GM18502 (cell line): ENCODE measurements at regions not wholly inside any gene's neighbourhood (a gene's known extent, or its start where the extent isn't known, plus 50 kb on each side); places are given as distances from the start of the nearest gene placed in this dataset.
"Not testable (repeated sequence)": the region's sequence is repeated elsewhere in the genome, so short reads cannot be mapped to it uniquely, and the experiment has no call there.

Experiments
- ATAC-seq: cut with Tn5 transposase; IDR thresholded peaks from one replicate; pipeline ENCODE4 v1.9.1; 2021; ENCODE audit warnings: mild to moderate bottlenecking; ENCODE audit not compliant: unreplicated experiment, poor library complexity

DNA sequence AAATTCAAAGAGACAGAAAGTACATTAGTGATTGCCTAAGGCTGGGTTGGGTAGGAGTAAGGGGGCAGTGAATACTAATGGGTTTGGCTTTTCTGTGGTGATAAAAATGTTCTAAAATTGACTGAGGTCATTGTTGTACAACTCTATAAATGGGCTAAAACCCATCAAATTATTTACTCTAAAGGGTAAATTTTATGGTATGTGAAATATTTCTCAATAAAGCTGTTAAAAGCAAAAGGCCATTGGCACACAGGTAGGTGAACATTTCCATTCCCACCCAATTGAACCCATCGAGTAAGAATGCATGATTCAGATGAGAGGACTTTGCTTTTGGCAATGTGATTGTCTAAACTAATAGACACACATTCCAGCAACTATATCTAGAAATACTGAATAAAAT is 579.4 kb downstream of the GATA3 start:
- ATAC-seq: no peak

DNA sequence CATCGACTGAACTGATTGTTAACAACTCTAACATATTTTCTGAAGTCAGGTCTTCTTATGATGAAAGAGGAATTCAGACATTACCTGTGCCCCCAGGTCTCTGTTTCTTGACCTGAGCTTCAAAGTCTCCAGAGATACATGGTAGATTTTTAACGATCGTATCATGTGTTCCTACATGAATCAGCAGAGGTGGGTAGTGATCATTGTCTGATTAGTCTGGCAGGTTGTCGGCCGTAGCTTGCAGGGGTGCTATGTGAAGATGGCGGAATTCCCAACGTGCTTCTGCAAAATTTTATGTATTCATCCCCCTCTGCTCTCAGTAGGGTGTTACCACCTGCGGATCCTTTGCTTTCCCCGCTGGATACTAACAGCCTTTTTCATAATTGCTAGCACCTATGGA is 581.9 kb downstream of the GATA3 start:
- ATAC-seq: no peak

DNA sequence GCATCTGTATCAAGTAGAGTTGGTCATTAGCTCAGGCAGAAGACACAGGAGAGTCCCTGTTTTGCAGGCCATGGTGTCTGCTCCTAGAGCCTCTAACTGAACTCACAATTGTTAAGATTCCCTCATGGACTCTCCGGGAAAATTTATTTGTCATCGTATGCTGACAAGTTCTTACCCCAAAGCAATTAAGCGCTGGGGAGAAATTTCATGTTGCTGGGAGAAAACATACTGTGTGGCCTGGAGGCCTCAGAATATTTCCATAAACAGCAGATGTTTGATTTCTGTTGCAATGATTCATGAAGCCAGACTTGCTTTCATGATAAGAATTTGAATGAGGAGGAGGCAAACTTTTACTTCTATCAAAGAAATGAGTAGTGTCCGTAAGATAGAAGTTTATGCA is 583.2 kb downstream of the GATA3 start:
- no peak for ATAC-seq

DNA sequence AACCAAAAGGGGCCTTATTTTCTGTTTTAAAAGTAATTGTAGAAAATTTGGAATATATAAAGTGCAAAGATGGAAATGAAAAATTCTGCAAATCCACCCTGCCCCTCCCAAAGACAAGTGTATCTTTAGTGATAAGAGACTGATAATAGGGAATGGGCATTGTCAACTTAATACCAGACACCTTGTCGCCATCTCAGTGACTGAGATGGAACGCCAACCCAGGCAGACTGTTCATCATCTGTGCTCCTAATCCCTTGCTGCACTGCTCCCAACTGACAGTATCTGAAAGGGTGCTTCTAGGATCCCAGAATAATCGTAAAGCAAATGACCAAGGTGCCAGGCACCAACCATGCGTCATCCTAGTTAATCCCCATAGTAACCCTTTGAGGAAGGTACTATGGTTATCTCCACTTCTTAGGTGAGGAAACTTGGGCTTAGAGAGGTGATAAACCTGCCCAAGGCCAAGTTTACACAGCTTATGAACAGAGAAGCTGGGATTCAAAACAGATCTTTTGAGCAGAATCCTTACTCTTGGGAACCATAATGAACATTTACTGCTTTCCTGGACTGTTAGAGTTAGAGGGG is 583.7 kb downstream of the GATA3 start:
- no peak for ATAC-seq

DNA sequence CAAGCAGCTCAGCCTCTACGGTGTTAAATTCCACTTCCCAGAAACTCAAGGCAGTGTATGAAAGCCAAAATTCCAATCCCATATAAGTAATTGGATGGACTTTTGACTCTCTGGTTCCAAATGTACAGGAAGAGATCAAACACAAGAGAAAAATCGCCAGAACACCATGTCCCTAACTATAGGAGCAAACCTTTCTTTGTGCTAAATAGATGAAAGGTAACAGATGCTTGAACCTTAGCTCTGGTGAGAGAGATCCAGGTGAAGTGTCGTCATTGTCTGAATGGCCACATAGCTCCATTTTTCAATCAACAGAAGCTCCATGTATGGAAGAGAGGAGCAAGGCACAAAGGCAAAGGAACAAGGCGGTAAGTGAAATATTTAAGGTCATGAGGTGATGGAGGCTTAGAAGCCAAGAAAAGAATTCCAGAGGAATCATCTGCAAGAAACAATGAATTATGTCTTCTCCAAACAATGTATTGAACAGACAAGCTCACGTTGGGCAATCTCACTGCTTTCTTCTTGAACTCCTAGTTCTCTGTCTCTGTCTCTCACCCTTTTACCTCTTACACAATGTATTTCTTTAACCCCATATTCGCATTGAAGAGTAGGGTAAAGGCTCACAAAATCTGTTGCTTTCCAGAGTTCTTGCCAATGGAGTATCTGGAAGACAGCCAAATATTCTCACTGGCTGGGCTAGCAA is 585.1 kb downstream of the GATA3 start:
- no peak for ATAC-seq

DNA sequence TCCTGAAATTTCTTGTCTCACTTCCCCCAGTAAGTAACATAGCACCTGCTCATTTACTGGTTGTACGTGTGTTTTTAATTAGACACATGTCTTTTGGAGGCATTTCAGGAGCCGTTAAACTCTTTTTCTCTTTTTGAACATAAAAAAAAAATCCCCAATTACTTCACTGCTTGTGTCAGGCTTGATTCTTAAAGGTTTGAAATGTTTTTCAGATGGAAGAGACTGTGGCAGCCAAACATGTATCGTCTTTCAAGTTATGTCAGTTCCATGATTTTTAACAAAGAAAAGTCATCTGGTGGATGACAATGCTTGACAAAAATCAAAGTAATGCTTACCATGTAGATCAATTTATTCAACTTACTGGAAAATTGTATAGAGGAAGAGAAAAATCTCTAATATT is 585.8 kb downstream of the GATA3 start:
- ATAC-seq: no peak

DNA sequence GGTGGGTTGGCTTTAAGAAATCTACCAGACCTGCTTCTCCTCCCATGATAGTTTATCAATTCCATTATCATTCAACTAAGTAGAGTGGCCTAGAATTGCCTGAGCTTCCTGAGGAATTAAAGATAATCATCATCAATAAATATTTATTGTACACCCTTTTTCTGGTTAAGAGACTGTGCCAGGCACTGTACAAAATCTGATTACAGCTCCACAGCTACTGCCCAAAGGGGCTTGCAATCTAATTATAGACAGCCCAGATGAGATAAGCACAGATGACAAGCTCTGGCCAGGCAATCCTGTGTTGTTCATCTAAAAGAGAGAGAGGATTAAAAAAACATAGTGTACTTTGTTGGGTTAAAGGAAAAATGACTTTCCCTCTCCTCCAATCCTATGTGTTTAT is 586.4 kb downstream of the GATA3 start:
- no peak for ATAC-seq

DNA sequence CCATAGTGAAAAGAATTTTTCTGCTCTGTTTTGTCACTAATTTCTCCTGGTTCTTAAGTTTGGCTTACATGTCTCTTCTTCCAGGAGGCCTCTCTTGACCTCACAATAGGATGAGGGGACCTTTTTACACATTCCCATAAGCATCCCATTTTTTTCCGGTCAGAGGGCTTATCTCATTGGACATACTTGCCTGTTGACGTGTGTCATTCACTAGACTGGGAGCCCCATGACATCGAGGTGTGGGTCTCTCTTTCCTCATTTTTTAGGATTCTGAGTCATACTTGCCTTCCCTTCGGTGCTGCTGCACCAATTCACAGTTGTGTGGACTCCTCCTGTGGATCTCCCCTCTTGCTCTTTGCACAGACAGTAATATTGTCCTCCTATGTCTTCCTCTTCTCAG is 601.8 kb downstream of the GATA3 start:
- no peak for ATAC-seq

DNA sequence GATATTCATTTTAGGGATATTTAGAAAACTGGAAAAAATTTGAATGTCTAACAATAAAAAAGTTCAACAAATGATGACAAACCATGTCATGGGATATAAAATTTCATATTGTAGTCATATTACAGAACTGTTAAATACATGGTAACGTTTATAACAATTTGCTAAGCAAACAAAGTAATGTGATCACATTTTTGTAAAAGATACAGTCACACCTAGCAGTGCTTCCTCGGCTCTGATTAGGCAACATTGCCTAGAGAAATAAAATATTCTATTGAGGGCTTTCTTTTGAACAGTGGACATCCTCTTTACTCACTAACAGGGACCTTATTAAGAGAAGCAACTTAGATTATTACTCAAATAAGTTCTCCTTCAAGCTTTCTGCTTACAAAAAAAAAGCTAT is 605.5 kb downstream of the GATA3 start:
- ATAC-seq: no peak

DNA sequence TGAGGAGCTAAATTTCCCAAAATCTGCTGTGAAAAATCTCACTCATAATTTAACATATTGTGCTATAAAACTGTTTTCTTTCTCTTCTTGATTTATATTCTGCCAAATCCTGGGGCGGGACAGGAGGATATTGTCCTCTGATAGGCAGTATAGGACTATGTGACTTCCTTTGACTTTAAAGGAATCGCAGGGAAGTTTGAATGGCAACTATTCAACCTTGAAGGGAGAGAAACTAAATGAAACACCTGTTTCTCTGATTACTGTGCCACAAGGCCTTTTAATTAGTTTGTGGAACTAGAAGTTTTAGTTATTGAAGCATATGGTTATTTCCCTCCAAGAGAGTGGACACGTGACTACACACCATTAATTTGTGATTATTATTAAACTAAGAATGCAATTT is 607.4 kb downstream of the GATA3 start:
- ATAC-seq: no peak

DNA sequence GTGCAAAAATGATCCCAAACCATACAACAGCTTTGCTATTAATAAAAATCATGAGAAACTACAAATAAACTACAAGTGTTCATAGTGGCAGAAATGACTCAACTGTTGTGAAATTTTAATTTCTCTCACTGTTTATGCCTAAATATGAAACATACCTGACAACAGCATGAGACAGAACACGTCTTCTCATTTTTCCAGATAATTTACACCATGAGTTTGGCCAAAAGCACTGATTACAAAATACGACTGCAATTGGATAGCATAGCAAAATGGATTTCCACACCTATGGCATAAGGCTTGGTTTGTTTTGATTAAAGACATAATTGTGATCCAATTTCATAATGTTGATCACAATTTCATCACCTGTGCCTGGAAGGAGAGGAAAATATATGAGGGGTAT is 608.6 kb downstream of the GATA3 start:
- no peak for ATAC-seq

DNA sequence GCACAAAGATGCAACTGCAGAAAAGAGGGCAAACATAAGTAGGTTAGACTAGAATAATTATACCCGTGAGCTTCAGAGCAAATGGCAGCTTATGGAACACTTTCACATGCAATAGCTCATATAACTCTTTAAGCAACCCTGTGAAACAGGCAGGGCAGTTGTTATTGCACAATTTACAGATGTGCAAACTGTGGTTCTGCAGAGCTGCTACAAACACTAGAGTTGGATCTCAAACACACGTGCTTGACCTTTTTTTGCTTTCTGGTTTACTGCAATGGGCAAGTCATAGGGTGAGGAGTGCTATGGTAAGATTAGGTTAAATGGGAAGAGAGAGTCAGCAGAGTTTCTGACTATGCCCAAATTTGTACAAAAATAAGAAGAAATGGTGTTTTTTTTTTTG is 610.8 kb downstream of the GATA3 start:
- no peak for ATAC-seq

DNA sequence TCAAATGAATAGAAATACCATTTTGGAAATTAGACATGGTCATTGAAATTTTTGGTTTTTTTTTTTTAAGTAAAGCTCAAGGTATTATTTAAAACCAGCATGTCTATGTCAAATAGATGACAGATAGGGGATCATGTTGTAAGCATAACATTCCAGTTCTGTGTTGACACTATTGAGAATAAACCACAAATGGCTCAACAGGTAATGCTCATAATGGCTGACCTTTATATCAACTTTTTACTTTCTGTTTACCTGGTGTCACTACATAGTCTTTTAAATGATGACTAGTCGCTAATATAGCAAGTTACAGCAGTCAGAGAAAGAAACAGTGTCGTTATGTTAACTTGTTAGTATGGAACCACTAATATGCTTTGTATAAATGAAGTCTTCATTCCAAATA is 616.0 kb downstream of the GATA3 start:
- ATAC-seq: no peak

DNA sequence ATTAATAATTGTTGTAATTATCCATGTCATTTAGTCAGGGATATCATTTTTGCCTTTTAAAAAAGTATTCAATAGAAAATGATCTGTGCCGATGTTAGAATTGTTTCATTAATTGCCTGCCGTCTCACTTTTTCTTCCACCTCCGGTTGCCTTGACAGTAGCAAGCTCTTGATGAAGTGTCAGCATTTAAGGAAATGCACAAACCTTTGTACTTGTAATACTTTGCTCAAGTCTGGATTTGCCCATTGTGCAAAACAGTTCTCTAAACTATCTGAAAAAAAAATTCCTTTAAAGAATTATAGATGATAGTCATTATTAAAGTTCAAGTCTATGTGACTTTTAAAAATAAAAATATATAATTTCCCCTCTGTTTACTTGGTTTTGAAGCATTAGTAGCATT is 619.7 kb downstream of the GATA3 start:
- ATAC-seq: no peak

DNA sequence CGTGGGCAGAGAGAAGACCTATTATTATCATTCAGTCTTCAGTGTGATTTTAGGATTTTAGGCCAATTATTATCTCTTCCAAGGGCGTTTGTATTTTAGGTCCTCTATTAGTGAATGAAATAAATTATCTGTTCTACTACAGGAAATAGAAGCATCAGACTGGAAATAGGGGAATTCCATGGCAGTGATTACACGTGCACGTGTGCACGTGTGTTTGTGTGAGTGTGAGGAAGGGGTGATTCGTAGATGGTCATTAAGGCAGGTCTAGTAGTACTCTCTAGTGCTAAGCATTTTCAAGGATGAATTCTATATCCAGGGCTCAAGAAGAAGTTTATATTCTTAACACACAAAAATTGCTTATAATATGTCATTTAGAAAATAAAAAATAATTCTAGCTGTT is 623.2 kb downstream of the GATA3 start:
- ATAC-seq: no peak

DNA sequence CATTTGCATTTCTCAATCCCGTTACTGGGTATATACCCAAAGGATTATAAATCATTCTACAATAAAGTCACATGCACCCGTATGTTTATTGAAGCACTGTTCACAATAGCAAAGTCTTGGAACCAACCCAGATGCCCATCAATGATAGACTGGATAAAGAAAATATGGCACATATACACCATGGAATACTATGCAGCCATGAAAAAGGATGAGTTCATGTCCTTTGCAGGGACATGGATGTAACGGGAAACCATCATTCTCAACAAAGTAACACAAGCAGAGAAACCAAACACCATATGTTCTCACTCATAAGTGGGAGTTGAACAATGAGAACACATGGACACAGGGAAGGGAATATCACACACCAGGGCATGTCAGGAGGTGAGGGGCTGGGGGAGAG is 630.4 kb downstream of the GATA3 start:
- ATAC-seq: not testable (repeated sequence)

DNA sequence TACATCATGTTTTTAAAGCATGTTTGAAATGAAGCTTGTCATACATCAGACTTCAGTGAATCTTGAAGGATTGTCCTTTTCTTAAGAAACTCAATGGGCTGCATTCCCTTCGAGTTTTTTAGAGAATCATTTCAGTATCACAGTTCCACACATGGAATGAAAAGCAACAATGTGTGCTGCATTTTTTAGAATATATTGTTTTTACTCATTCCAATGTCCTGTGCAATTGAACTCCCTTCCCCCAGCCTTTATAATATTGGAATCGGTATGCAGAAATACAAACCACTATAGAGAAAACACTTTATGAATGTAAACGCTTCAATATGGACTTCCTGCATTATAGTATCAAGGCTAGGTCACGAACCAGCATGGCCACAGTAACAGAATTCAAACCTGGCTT is 634.4 kb downstream of the GATA3 start:
- ATAC-seq: no peak

DNA sequence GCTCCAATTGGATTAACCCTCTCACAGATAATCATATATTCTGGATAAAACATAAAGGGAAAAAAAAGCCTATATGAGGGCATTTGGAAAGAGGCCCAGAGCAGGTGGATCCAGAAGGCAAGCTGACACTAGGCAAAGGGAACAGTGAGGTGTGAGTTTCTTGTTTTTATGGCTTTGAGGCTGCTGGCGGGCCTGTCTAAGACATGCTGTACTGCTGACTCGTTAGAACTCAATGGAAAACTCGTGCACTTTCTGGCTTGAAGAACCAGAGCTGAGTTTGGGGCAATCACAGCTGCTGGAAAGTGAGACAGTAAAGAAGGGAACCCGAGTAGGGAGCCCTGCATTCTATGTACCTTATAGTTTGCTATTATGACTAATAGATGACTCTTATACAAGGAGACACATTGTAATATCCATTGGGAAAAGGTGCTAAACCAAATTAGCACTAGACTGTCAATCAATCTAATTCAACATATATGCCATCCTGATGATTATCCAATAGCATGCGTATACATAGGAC is 637.1 kb downstream of the GATA3 start:
- no peak for ATAC-seq

DNA sequence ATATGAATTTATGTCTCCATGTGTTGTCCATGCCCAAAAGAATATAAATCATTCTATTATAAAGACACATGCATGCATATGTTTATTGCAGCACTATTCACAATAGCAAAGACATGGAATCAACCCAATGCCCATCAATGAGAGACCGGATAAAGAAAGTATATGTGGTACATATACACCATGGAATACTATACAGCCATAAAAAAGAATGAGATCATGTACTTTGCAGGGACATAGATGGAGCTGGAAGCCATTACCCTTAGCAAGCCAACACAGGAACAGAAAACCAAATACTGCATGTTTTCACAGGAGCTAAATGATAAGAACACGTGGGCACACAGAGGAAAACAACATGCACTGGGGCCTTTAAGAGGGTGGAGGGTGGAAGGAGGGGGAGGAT is 639.1 kb downstream of the GATA3 start:
- not testable (repeated sequence) for ATAC-seq

DNA sequence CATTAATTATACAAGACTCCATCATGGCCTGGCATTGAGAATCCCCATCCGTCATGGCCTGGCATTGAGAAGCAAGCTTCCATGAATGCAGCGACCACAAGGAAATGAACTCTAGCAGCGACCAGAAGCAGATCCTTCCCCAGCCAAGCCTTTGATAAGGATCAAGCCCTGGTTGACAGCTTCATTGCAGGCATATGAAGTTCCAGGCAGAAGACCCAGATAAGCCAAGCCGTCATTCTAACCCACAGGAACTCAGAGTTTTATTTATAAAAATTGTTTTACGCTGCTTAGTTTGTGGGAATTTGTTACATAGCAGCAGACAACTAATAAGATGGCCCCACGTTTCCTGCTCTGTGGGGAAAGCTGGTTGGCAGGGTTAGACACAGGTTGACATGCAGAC is 642.3 kb downstream of the GATA3 start:
- no peak for ATAC-seq

DNA sequence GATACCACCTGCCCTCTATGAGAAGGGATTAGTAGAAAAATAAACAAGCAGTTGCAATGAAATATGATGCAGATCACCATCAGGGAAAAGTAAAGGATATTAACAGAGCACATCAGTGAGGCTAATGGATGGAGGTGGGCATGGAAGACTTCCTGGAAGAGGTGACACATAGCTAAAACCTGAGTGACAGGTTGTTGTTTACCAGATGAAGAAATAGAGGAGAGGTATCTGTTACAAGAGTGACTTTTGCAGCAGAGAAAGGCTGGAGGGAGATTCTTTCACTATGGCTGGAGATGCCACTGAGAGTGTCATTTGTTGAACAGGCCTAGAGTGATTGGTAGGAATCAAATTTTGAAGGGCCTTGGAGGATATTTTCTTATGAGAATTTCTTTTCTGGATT is 646.2 kb downstream of the GATA3 start:
- ATAC-seq: no peak

DNA sequence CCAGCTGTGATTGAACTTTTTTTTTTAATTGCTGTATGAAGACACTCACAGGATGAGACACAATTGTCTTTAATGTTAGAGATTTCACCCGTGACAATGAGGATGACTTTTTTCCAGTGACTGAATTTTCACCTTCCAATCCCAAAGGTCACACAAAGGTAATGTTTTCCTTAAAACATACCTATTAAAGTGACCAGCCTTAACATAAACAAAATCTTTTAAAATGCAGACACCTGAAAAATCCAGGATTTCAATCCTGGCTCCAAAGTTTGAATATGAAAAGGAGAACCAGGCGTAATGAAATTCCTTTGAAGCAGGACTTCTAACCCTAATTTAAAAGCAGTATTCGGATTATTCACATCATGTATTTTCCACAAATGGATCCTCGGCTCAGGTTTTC is 647.7 kb downstream of the GATA3 start:
- no peak for ATAC-seq
